GM21576 (cell line): ENCODE measurements at regions not wholly inside any gene's neighbourhood (a gene's known extent, or its start where the extent isn't known, plus 50 kb on each side); places are given as distances from the start of the nearest gene placed in this dataset.
"Not testable (repeated sequence)": the region's sequence is repeated elsewhere in the genome, so short reads cannot be mapped to it uniquely, and the experiment has no call there.

Source experiments
- ATAC-seq: cut with Tn5 transposase; IDR thresholded peaks from one replicate; pipeline ENCODE4 v1.9.1; 2021; ENCODE audit warnings: mild to moderate bottlenecking, moderate library complexity; ENCODE audit not compliant: unreplicated experiment

- no peak for ATAC-seq
Observed at GRCh38 chr9:7739595-7739994, 60.0 kb downstream of the DMAC1 start.

GRCh38 chr9:7735311-7735710 lies 64.3 kb downstream of the DMAC1 start:
- ATAC-seq = no peak

- ATAC-seq = no peak
Observed at GRCh38 chr9:7730164-7730445, 69.5 kb downstream of the DMAC1 start.

GRCh38 chr9:7729371-7730163 lies 70.0 kb downstream of the DMAC1 start:
- ATAC-seq = no peak

GRCh38 chr9:7721291-7721690 lies 78.3 kb downstream of the DMAC1 start:
- no peak for ATAC-seq

GRCh38 chr9:7713088-7713487 lies 86.5 kb downstream of the DMAC1 start:
- not testable (repeated sequence) for ATAC-seq

- ATAC-seq = no peak
Observed at GRCh38 chr9:7710686-7711085, 88.9 kb downstream of the DMAC1 start.

- ATAC-seq = no peak
Observed at GRCh38 chr9:7707934-7708333, 91.6 kb downstream of the DMAC1 start.

- ATAC-seq = no peak
Observed at GRCh38 chr9:7704543-7704942, 95.0 kb downstream of the DMAC1 start.

GRCh38 chr9:7691909-7692308 lies 107.7 kb downstream of the DMAC1 start:
- ATAC-seq = no peak

GRCh38 chr9:7690014-7690413 lies 109.6 kb downstream of the DMAC1 start:
- no peak for ATAC-seq

GRCh38 chr9:7688626-7689025 lies 111.0 kb downstream of the DMAC1 start:
- ATAC-seq = no peak

GRCh38 chr9:7676609-7677156 lies 122.9 kb downstream of the DMAC1 start:
- no peak for ATAC-seq

GRCh38 chr9:7671847-7672246 lies 127.7 kb downstream of the DMAC1 start:
- no peak for ATAC-seq

GRCh38 chr9:7668541-7668940 lies 131.0 kb downstream of the DMAC1 start:
- ATAC-seq = no peak

GRCh38 chr9:7665874-7666273 lies 133.7 kb downstream of the DMAC1 start:
- no peak for ATAC-seq

- no peak for ATAC-seq
Observed at GRCh38 chr9:7659766-7660165, 139.8 kb downstream of the DMAC1 start.

GRCh38 chr9:7656636-7657035 lies 142.9 kb downstream of the DMAC1 start:
- no peak for ATAC-seq

- ATAC-seq = no peak
Observed at GRCh38 chr9:7653262-7653661, 146.3 kb downstream of the DMAC1 start.

GRCh38 chr9:7640231-7640630 lies 159.3 kb downstream of the DMAC1 start:
- no peak for ATAC-seq

- no peak for ATAC-seq
Observed at GRCh38 chr9:7639471-7639870, 160.1 kb downstream of the DMAC1 start.

- ATAC-seq = no peak
Observed at GRCh38 chr9:7636838-7637467, 162.6 kb downstream of the DMAC1 start.

- no peak for ATAC-seq
Observed at GRCh38 chr9:7636309-7636708, 163.3 kb downstream of the DMAC1 start.
